ENCODE measurements at regions not wholly inside any gene's neighbourhood (a gene's known extent, or its start where the extent isn't known, plus 50 kb on each side); places are given as distances from the start of the nearest gene placed in this dataset.

DNA sequence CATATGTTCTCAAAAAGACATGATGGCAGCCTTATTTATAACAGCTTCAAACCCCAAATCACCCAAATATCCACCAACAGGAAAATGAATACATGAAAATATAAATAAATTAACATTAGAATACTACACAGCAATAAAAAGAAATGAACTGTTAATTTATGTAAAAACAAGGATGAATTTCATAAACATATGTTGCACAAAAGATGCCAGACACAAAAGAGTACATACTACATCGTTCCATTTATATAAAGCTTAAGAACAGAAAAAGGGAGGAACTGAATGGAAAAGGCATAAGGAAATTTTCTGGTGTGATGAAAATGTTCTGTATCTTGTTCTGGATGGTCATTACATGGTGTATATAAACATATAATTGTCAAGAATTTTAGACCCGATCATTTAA is 69.9 kb upstream of the TUSC7 start:
- no peak for DNase-seq (ENCODE audit: low spot score)

DNA sequence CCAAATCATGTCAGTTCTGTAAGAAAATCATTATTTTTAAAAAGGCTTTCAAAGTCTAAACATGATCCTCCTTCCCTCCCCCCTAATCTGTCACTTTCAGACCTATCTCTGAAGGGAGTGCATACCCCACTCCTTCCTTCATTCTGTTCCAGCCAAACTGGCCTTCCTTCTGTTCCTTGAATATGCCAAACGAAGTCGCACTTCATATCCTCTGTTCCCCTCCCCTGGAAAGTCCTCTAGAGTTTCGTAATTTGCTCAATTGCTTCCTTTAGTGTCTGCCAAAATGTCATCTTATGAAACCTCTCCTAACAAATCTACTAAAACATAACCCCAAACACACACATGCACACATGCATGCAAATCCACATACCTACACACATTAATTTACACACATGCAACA is 69.5 kb upstream of the TUSC7 start:
- DNase-seq (ENCODE audit: low spot score), result no peak

DNA sequence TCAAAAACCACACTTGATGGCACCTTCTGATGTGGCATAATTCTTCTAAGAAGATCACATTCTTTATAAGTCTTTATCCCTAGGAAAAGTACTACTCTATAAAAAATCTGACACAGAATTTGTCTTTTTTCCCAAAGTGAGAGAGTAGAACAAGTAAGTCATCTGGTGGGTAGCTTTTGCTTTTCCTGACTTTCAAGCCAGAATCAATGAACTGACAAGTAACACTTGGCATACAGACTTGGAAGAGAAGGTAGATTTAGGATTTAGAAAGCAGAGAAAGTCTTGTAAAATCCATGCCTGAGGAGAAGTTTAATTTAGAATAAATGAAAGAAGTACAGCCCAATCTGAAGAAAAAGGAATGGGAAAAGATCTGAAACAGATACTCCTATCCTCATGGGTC is 66.6 kb upstream of the TUSC7 start:
- no peak for DNase-seq (ENCODE audit: low spot score)

DNA sequence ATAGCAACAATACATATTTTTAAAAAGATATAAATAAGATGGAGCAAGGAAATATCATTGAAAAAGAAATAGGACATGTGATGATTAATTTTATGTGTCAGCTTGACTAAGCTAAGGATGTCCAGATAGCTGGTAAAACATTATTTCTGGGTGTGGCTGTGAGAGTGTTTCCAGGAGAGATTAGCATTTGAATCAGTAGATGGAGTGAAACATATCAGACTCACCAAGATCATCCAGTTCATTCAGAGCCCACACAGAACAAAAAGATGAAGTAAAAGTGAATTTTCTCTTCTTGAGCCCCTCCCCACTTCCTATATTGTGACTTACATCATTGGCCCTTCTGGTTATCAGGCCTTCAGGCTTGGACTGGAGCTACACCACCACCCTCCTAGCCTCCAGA is 61.6 kb upstream of the TUSC7 start:
- no peak for DNase-seq (ENCODE audit: low spot score)

Small RNA genes in the stretch of these regions (small RNA-seq; reads per million reads assigned to genes)
- gene RN7SL582P, result 0 reads per million in 2 experiments

All from SK-N-DZ (cell line).